ENCODE measurements at regions not wholly inside any gene's neighbourhood (a gene's known extent, or its start where the extent isn't known, plus 50 kb on each side); places are given as distances from the start of the nearest gene placed in this dataset.

GRCh38 chr4:170721812-170722373, 632.1 kb upstream of the AADAT start:
- no peak for TF ChIP-seq CTCF (IDR thresholded peaks at IDR 0.05)
- TF ChIP-seq EP300 (IDR thresholded peaks at IDR 0.05) = no peak

All from gastroesophageal sphincter (tissue), 3 donors.